Hematopoietic multipotent progenitor cell treated with erythropoietin and hydrocortisone succinate and interleukin-3 and kit ligand, for 8 days (in vitro differentiated cells): ENCODE measurements at regions not wholly inside any gene's neighbourhood (a gene's known extent, or its start where the extent isn't known, plus 50 kb on each side); places are given as distances from the start of the nearest gene placed in this dataset.

Source experiments
- DNase-seq: peaks from one replicate; pipeline ENCODE4 v3.0.0-alpha.2; 2015

- DNase-seq = no peak
These were observed 149.9 kb downstream of the SHQ1 start for GRCh38 chr3:72698154-72698917.

GRCh38 chr3:72697717-72698116 lies 150.5 kb downstream of the SHQ1 start:
- DNase-seq = no peak

GRCh38 chr3:72696815-72697214 lies 151.4 kb downstream of the SHQ1 start:
- DNase-seq = no peak

- no peak for DNase-seq
These were observed 153.8 kb downstream of the SHQ1 start for GRCh38 chr3:72694398-72694797.

GRCh38 chr3:72692990-72693389 lies 155.3 kb downstream of the SHQ1 start:
- no peak for DNase-seq

GRCh38 chr3:72690629-72691028 lies 157.6 kb downstream of the SHQ1 start:
- DNase-seq = no peak

- no peak for DNase-seq
These were observed 165.3 kb downstream of the SHQ1 start for GRCh38 chr3:72682936-72683452.

GRCh38 chr3:72681598-72681997 lies 166.6 kb downstream of the SHQ1 start:
- no peak for DNase-seq

GRCh38 chr3:72680766-72681165 lies 167.5 kb downstream of the SHQ1 start:
- no peak for DNase-seq

GRCh38 chr3:72679540-72680198 lies 168.6 kb downstream of the SHQ1 start:
- no peak for DNase-seq

GRCh38 chr3:72678867-72679266 lies 169.4 kb downstream of the SHQ1 start:
- DNase-seq = no peak

- DNase-seq = no peak
These were observed 169.9 kb downstream of the SHQ1 start for GRCh38 chr3:72678380-72678779.

GRCh38 chr3:72675243-72675642 lies 173.0 kb downstream of the SHQ1 start:
- DNase-seq = no peak

GRCh38 chr3:72673011-72673771 lies 175.1 kb downstream of the SHQ1 start:
- no peak for DNase-seq

- no peak for DNase-seq
These were observed 179.0 kb downstream of the SHQ1 start for GRCh38 chr3:72669224-72669623.

- no peak for DNase-seq
These were observed 181.8 kb downstream of the SHQ1 start for GRCh38 chr3:72666447-72666755.

GRCh38 chr3:72665701-72666446 lies 182.4 kb downstream of the SHQ1 start:
- peak; percentile 56 for DNase-seq

- DNase-seq = no peak
These were observed 183.1 kb downstream of the SHQ1 start for GRCh38 chr3:72665103-72665502.

- no peak for DNase-seq
These were observed 183.9 kb downstream of the SHQ1 start for GRCh38 chr3:72664184-72664975.

GRCh38 chr3:72663429-72663828 lies 184.8 kb downstream of the SHQ1 start:
- no peak for DNase-seq

GRCh38 chr3:72661115-72661457 lies 187.2 kb downstream of the SHQ1 start:
- no peak for DNase-seq
